NCI-H2081 (cell line): ENCODE measurements at regions not wholly inside any gene's neighbourhood (a gene's known extent, or its start where the extent isn't known, plus 50 kb on each side); places are given as distances from the start of the nearest gene placed in this dataset.
A peak's percentile ranks its signal among the peaks of the same experiment; 100 is the strongest.
"Not testable (repeated sequence)": the region's sequence is repeated elsewhere in the genome, so short reads cannot be mapped to it uniquely, and the experiment has no call there.

Experiments
- DNase-seq, 2 experiments: peaks; one replicate each; lab custom pipeline; 2025; lab: John Stamatoyannopoulos, UW

DNA sequence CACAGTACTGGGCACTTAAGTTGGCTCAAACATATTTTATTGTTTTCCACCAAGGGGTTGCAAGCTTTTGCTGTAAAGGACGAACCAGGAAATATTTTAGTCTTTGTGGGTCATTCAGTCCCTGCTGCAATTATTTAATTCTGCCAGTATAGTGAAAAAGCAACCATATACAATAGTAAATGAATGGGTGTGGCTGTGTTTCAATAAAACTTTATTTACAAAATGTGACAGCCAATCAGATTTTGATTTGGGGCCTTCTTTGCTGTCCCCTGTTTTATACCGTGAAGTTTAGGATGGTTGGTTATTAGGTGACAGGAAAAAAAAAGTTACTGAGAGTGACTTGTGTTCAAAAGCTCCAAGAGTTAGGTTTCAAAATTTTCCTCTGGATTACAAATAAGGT, 956.4 kb downstream of the AACS start:
- DNase-seq, result no peak

DNA sequence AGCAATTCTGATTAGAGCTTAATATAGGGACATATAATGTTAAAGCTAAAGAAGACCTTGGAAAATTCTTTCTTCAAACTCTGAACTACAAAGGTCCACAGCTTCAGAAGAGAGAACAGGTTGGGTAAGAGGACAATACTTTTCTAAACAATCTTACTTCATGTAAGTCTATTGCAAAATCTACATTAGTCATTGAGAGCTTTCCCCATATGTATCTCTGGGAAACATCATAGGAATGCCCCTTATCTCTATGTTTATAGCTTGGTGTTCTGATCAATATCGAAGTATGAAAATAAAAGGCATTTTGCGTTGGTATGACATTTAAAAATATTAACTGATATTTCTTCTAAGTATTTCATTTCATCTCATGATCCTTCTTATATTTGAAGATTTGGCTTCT, 962.6 kb downstream of the AACS start:
- DNase-seq, result no peak

DNA sequence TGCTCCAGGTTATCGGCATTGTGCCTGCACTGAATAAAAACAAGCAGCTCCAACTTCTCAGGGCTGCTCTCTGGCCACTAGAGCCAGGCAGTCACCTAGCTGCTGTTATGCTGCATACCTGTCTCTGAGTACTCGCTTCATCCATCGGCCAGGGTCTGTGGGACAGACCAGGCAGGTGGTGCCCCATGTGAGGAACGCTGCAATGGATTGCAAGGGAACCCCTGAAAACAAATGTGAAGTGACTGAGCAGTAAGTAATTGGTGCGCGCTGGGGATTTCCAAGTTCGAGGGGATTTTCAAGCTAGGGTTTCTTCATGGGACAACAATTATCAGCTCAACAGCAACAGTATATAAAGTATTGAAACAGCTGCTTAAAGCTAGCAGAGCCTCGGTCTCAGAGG, 965.3 kb downstream of the AACS start:
- DNase-seq, result no peak

DNA sequence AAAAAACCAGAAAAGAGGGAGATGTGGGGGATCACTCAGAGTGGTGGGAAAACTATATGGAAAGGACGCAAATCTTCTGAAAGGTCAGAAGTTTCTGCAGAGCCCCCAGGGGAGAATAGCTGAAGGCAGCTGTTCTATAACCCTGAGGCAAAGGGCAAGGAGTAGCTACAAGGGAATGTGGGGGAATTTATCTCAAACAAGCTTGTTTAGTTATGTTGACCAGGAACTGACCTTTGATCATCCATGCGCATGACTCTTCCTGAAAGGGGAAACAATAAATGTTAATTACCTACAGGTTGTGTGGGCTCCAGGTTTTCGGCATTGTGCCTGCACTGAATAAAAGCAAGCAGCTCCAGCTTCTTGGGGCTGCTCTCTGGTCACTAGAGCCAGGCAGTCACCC, 968.5 kb downstream of the AACS start:
- DNase-seq, result no peak

DNA sequence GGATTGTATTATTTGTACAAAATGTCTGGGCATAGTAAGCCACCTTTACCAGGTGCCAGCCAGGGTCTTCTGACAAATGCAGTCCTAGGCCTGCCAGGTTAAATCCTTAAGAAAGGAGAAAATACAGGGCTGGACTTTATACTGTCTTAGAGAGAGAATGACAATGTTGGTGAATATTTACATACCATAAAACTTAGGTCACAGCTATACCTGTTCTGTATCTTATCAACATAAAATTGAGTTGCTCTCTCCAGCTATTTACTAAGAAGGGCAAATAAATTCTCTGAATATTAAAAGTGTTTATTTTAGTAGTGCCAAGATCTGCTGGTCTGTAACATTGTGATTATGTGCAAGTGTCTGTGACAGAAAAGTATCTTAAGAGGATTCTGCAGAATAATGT, 971.1 kb downstream of the AACS start:
- DNase-seq, result no peak

DNA sequence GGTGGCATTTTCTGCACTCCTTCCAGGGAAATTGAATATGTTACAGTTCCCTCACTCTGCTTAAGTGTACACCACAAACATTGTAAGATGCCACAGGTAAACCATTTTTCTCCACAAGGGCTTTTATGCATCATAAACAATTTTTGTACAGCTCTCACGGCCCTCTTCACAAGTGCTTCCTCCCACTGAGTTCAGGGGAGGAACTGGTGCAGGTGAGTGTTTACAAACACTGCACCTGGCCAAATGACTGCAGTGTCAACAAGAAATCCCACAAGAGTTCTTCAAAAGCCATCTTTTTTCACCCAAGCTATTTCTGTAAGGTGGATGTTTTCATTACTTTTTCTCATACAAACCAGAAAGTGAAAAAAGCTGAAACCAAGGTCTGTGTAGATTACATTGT, 973.2 kb downstream of the AACS start:
- no peak for DNase-seq

DNA sequence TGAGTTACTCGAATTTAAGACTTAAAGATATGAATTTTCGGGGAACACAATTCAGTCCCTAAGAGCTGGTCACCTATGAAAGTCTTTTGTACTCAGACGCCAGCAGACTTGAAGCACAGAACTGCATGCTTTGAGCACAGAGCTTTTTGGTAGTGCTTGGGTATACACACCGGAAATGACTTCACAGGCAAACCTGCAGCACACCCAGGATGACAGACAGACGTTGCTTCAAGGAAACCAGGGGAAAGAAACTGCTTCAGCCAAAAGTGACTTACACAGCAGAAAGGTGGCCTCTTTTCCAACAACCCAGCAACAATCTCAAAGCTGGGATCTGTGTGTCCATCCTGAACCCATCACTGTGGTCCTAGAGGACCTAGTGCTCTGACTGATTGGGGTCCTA, 975.1 kb downstream of the AACS start:
- no peak for DNase-seq

DNA sequence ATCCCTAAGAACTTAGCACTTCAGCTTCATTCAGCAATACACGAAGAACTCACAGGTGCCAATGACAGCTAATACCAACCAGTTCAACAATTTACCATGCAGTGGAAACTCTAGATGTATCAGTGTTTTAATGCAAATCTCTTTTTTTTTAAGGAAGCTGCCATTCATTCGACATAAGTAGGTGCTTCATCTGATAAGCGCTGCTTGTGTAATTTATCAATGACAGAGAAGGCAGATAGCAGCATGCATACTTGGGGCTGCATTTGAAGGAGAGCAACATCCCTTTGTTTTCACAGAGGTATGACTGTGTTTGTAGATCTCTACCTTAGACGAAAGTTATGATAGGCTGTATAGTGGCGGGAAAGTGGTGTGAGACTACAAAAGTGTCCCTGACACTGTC, 977.1 kb downstream of the AACS start:
- no peak for DNase-seq

DNA sequence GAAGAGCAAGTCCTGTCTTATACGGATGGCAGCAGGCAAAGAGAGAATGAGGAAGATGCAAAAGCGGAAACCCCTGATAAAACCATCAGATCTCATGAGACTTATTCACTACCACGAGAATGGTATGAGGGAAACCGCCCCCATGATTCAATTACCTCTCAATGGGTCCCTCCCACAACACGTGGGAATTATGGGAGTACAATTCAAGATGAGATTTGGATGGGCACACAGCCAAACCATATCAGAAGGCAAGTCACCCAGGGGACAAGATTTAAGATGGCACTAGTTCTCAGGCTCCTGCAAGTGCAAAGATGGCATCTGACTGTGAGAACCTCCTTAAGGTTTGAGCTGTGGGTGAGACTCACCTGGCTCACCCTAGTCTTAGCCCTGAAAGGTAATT, 984.3 kb downstream of the AACS start:
- not testable (repeated sequence) for DNase-seq

DNA sequence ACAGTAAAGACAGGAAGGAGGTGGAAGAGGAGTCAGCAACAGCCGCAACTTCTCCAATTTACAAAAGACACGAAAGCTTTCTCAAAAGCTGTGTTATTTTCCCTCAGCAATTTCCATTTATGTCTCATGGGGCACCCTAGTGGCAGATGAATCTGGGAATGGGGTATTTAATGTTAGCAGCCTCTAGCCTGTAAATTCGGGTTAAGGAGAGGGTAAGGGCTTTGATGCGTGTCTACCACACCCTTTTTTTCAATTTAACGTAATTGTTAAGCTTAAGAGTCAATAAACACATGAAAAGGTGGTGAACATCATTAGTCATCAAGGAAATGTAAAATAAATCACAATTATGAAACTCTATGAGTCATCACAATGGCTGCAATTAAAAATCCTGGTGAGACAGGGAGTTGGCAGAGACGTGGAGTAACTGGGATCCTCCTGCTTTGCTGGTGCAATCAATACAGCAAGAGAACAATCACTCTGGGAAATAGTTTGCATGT, 986.4 kb downstream of the AACS start:
- peak; percentile 27 to 67 for DNase-seq

DNA sequence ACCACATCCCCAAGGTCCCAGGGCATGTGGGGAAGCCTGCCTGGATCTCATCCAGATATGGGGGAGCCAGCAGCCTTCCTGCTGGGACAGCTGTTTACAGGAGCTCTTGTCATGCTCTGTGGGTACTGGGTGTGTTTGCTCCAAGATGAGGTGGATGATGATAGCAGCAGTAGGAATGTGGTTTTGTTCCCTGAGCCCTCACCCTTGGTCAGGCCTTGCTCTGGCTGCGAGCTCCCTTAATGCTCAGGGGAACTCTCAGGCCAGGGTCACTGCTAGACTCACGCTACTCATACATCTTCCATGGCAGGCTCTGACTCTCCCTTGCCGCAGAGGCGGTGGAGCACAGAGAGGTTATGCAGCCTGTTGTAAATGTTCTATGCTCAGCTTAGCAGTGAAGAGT, 990.3 kb downstream of the AACS start:
- no peak for DNase-seq

DNA sequence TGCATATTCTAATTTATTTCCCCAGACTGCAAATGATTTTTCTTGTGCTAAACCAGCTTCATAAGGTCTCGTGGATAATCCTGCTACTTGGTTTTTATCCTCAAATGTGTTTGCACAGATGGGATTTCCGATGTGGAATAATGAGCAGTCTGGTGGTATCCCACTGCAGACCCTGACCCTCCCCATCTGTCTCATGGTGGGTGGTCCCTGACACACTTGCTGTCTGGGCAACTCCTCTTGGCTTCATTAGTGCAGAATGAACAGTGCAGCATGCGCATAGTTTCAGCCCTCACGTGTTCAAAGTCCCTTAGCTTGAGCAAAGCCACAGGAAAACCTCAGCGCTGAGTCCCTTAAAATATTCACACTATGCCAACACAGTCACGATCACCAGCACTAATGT, 996.5 kb downstream of the AACS start:
- no peak for DNase-seq

DNA sequence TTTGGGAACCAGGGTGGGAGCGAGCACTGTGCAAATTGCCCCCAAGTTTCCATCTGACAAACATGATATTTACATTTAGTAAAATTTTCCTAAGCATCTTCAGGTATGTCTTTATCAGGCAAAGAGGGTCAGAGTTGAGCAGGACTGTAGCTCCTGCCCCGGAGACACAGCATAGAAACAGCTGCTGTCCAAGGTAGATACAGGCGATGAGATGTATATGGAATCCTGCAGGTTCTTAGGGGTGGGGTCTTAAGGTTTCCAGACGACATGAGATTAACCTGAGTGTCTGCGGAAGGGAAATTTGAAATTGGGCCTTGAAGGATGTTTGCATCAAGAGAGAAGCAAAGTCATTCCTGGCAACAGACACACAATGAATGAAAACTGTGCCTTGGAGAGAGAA, 998.8 kb downstream of the AACS start:
- no peak for DNase-seq

DNA sequence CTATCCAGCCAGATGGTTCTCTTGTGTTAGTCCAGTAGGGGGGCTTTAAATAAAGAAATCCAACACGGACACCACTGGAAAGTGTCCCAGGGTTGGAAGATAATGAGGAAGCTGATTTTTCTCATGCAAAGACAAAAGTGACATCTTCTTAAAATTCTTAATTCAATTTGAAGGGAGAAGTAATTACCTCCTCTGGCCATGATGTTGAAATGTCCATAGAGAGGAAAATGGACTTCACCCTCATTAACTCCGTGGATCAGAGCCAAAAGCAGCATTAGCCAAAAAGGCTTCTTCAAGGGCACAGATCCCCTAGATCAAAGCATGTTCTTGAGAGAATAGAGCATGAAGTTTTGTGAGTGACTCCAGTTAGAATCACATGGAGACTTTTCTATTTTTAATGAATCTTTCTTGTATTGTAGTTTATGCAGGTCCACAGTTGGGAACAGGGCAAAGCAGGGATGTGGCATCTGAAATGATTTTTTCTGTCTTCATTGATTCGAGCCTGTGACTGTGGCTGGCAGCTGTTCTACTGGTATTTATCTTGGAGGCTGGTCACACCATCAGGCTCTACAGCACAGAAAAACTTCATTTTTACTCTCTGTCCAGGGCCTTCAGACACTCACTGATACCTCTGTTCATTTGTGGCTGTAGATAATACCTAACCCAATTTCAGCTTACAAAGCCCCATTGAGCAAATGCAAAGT, 1002.5 kb downstream of the AACS start:
- no peak for DNase-seq

DNA sequence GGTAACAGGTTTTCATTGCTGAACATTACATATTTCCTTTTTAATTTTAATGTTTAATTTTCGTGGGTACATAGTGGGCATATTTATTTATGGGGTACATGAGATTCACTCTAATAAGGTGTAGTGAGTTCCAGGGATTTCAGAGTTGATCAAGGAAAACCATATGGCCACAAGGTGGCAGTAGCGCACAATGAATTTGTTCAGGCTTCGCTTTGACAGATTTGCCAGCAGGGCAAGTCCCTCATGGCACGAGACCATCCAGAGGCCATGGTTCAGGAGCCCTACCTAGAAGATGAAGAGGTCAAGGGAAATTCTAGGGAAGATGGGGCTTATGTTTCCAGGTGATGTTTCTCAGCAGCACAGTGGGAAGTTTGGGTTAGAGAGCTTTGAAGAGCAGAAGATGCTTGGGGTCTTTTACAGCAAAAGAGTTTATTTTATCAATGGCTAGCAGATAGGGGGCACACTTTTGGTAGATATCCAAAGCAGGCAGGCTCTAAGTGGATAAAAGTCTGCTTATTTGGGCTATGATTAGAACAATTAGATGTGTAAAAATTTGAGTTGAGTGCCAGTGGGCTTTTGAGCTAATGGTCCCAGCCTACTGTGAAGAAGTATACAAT, 1004.4 kb downstream of the AACS start:
- DNase-seq, result peak; percentile 65 to 78

DNA sequence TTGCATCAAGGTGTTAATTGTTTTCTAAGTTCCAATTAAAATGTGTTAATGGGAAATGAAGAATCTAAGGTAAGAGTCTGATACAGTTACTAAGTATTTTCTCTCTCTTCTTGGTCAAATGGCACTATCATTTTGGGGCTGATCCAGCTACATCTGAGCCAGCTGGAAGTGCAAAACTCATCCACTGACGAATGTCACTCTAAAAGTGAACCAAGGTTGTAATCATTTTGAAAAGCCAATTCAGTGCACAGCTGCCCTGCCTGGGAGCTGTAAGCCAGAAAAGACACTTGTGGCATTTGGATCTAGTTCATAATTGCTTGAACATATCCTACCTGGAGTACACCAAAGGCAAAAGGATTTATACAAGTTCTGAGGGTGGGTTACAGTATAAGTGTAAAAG, 1011.3 kb downstream of the AACS start:
- DNase-seq, result no peak

DNA sequence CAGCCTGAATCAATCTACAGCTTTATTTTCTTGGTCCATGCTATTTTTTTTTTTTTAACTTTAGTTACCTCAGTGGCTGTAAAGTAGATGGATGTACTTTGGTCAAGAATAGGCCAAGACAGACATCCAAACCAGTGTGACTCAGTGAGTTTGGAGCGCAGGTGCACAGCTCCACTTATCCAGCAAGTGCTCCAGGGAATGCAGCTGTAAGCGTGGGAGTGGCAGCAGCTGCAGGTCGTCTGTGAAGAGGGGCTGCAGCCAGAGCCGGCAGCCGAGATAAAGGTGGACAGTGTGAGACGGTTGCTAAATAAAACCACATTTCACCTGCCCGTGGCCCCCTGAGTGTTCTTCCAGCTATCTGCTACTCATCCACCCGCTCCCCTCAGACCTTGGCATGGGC, 1018.7 kb downstream of the AACS start:
- DNase-seq, result no peak

DNA sequence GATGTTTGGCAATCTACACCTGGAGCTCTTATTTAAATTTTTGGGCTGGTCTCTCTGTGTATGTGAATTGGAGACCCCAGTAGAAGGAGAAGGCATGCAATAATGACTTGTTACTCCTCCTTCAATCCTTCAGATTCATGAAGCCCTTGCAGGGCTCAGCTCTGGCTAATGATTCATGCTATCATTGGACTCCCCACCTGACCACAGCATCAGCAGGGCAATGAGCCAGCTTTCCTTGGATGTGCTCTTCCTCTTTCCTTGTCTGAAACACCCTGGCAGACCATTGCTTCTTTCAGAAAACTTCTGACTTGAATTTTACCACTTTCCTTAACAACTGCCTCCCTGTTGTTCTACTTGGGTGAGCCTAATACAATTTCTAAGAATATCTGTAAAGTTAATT, 1019.2 kb downstream of the AACS start:
- DNase-seq, result no peak

DNA sequence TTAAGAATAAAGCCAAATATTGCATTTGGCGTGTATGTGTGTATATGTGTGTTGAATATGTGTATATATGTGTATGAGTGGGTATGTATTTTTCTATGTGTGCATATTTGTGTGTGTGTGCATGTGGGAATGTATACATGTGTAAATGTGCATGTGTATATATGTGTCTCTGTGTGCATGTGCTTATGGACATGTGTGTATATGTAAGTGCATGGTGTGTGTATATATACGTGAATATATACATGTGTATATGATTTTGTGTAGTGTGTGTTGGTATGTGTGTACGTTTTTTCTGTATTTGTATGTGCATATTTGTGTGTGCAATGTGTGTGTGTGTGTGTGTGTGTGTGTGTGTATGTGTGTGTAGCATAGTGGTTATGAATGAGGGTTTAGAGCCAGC, 1021.0 kb downstream of the AACS start:
- DNase-seq, result no peak

DNA sequence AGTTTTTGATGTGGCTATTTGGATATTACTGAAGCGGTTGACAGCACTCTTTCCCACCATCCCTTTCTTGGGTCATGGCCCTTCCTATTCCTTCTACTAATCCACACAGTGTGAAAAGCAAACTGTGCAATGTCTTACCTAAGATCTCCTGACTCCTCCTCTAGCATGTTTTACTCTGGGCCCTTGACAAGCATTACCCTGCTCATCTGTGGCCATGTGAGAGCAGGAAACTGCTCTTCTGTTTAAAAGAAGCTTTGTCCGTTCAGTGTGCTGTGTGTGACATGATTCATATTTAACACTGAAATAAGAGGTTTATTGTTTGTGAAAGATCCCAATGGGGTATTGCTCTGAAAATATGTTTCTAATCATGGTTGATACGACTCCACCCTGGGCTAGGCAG, 1022.5 kb downstream of the AACS start:
- no peak for DNase-seq

DNA sequence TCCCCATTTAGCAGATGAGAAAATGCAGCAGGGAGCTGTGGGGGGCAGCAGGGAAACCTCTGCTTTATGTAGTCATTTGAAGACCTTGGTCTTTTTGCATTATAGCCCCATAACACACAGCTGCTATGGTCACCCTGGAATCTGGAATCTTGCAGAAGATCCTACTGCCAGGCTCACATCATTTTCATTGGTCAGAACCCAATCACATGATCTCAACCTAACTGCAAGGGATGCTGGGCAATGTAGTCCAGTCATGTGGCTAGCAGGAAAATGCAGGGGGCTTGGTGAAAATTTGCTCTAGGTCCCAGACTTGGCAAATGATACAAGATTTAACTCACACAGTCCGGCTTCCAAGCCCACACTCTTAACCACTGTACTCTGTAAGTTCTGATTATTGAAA, 1028.7 kb downstream of the AACS start:
- peak in 1 of 2 experiments; percentile 8 for DNase-seq

DNA sequence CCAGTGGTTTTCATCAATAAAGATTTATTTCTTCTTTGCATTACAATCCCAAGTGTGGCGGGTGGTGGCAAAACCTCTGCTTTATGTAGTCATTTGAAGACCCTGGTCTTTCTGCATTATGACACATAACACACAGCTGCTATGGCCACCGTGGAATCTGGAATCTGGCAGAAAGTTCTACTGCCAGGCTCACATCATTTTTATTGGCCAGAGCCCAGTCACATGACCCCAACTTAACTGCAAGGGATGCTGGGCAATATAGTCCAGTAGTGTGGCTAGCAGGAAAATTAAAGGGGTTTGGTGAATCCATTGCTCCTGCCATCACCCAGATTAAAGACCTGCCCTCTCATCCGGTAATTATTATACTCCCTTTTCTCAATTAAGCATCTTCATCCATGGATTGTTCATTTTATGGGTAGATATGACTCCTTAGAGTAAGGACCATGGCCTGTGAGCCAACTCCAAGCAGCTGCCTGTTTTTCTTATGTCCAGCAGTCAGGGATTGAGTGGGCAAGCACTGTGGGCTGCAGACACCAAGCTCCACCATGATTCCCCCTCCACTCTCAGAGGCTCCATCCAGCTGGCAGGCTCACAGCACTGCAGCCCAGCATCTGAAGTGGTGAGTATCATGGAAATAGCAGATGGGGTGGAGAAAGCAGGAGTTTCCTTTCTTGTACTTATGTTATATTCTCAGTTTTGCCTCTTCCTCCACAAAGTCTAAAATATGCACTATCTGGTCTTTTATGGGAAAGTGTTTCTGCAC, 1030.7 kb downstream of the AACS start:
- DNase-seq, result no peak

DNA sequence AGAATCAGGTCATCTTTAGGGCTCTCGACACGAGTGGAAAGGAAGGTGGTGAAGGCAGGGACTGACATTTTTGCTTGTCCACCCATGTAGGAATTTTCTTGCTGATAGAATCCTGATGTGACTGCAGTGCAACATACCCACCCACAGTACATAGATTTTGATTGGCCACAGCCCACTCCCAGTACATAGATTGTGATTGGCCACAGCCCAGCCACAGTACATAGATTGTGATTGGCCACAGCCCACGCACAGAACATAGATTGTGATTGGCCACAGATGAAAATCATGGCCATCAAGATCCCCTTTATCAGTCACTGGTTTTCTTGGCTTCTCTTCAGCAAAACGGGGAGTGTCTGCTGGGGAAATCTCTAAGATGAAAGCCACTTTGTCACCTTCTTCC, 1041.5 kb downstream of the AACS start:
- DNase-seq, result no peak
